ENCODE measurements at regions not wholly inside any gene's neighbourhood (a gene's known extent, or its start where the extent isn't known, plus 50 kb on each side); places are given as distances from the start of the nearest gene placed in this dataset.

DNA sequence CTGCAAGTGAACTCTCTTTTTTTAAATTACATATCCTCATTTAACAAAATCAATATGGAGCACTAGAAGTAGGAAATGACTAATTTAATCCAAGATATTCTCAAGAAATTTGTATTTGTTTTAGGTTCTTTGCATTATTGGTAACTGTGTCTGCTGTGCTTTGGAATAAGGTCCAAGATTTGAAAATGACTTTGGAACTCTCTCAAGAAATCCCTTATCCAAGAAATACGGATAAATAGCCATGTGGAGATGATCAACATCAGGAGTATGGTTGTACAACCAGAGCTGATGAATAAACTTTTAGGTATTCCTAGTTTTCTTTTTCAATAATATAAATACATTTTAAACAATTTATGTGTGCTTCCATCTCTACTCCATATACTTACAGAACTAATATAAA, 279.9 kb upstream of the SEMA3C start:
- ChIA-PET CTCF (interaction anchor here (1.5 kb wide), 1 partner anchor 20 kb away, joined by 3 read pairs; no protein-coding TSS in a partner anchor), POLR2A (no interaction called here)
- no peak overlapping the region for H3K4me2 ChIP-seq (ENCODE audit: insufficient read depth, low read length)
- TF ChIP-seq EZH2 (IDR thresholded peaks at IDR 0.05; ENCODE audit: borderline replicate concordance, low read depth, low read length, severe bottlenecking) (no peak), POLR2AphosphoS5 (IDR thresholded peaks at IDR 0.05; ENCODE audit: insufficient read depth, low read depth, low read length) (no peak), POLR2A (IDR thresholded peaks at IDR 0.05; ENCODE audit: low read depth, low read length) (no peak), FOS (IDR thresholded peaks at IDR 0.05; ENCODE audit: borderline replicate concordance, insufficient read depth, low read length) (no peak), JUN (IDR thresholded peaks at IDR 0.05; ENCODE audit: borderline replicate concordance, insufficient read depth, insufficient read length, low read depth) (no peak), GATA2 (IDR thresholded peaks at IDR 0.05; ENCODE audit: insufficient read depth, insufficient read length, low read depth, low read length) (no peak), CTCF (IDR thresholded peaks at IDR 0.05; ENCODE audit: extremely low read depth in 1 of 2, insufficient read depth in 1 of 2, low read depth in 1 of 2, low read length in 2 of 2) (no peak), MYC (IDR thresholded peaks at IDR 0.05; ENCODE audit: low read depth, low read length) (no peak)
- TF ChIP-seq, protein P1, sequence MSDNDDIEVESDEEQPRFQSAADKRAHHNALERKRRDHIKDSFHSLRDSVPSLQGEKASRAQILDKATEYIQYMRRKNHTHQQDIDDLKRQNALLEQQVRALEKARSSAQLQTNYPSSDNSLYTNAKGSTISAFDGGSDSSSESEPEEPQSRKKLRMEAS (IDR thresholded peaks at IDR 0.05; ENCODE audit: insufficient read depth, insufficient read length), result no peak
- no peaks in the 10 kb centered on the region for H3K36me3 ChIP-seq (ENCODE audit: control insufficient read depth in 2 of 2, extremely low read depth in 1 of 2, insufficient read depth in 2 of 2, low read length in 2 of 2)
- H4K20me1 ChIP-seq (replicated peaks; ENCODE audit: control insufficient read depth, extremely low read depth, insufficient read depth, low read length), result no peaks in the 10 kb centered on the region
- H3K27ac ChIP-seq (ENCODE audit: insufficient read depth, low read depth, low read length), result no peak overlapping the region
- H3K9ac ChIP-seq (replicated peaks; ENCODE audit: extremely low read depth, insufficient read depth, low read length), result no peak overlapping the region
- H2AFZ ChIP-seq (ENCODE audit: low read depth, low read length), result no peak overlapping the region
- FAIRE-seq, result no peak
- no peak overlapping the region for H3K4me3 ChIP-seq (replicated peaks in 1 of 3; ENCODE audit: insufficient read depth in 1 of 3, low read depth in 1 of 3, low read length in 3 of 3)
- no peaks in the 10 kb centered on the region for H3K9me1 ChIP-seq (replicated peaks; ENCODE audit: control insufficient read depth, extremely low read depth, insufficient read depth, low read length)
- DNase-seq (ENCODE audit: low read depth, low spot score), result no peak
- no TSS peak for BruUV-seq (replicated peaks)
- no peaks in the 10 kb centered on the region for H3K9me3 ChIP-seq (replicated peaks; ENCODE audit: control insufficient read depth, insufficient read depth, low read length)
- no peaks in the 10 kb centered on the region for H3K4me1 ChIP-seq (ENCODE audit: control insufficient read depth, extremely low read depth, insufficient read depth, low read length)
- intact Hi-C loops (cut with micrococcal nuclease) (no loop called here), dilution Hi-C loops (cut with MboI; ENCODE audit: extremely low pct_ligation_motif_present, low sequenced_read_pairs) (no loop called here)
- H3K79me2 ChIP-seq (ENCODE audit: control insufficient read depth, insufficient read depth, low read length), result no peaks in the 10 kb centered on the region
- no peaks in the 10 kb centered on the region for H3K27me3 ChIP-seq (ENCODE audit: control insufficient read depth in 2 of 2, insufficient read depth in 2 of 2, low read length in 2 of 2)
